GM10266 (cell line): ENCODE measurements at regions not wholly inside any gene's neighbourhood (a gene's known extent, or its start where the extent isn't known, plus 50 kb on each side); places are given as distances from the start of the nearest gene placed in this dataset.

Experiments
- DNase-seq: peaks from one replicate; pipeline ENCODE4 v3.0.0; 2012; ENCODE audit errors: extremely low spot score
- TF ChIP-seq, protein P1 (sequence below): IDR thresholded peaks from 2 replicates; pipeline ENCODE4 v1.5.1; 2012; ENCODE audit warnings: mild to moderate bottlenecking, low read depth; ENCODE audit not compliant: control insufficient read depth, insufficient read depth; ENCODE audit errors: missing control alignments

DNA sequence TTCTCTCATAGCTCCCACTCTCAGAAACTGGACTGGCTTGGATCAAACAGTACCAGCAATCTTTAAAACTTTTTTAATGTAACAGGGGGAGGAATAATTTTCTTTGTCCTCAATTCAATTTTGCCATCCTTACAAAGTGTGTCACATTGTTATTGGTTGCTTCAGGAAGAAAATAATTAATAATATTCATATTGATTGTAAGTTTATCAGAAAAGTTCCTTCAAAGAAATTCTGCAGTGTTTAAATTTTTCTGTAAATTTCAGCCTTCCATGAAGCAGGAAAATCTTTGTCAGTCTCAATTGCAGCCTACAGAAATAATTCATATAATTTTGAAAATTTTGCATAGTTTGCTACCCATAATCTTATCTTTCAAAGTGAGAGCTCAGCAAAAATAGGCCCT, 1119.1 kb upstream of the ATXN7L3B start:
- TF ChIP-seq, protein P1, sequence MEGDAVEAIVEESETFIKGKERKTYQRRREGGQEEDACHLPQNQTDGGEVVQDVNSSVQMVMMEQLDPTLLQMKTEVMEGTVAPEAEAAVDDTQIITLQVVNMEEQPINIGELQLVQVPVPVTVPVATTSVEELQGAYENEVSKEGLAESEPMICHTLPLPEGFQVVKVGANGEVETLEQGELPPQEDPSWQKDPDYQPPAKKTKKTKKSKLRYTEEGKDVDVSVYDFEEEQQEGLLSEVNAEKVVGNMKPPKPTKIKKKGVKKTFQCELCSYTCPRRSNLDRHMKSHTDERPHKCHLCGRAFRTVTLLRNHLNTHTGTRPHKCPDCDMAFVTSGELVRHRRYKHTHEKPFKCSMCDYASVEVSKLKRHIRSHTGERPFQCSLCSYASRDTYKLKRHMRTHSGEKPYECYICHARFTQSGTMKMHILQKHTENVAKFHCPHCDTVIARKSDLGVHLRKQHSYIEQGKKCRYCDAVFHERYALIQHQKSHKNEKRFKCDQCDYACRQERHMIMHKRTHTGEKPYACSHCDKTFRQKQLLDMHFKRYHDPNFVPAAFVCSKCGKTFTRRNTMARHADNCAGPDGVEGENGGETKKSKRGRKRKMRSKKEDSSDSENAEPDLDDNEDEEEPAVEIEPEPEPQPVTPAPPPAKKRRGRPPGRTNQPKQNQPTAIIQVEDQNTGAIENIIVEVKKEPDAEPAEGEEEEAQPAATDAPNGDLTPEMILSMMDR: no peak
- DNase-seq: no peak

DNA sequence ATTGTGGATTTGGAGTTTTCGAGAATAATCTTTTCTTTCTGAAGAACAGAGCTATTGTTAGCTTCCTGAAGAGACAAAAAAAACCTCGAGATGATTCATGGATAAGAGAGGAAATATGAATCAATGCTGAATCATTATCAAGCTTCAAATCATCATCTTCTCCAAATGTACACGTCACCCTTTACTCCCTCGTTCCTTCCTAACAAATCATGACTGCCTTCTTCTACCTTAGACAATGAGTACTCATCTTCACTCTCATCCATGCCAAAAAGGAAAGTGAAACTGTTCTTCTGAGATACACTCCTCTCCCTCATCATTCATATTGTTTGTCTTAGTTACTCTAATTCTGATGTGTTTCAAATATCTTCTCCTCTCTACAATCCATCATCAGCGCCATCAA, 1115.8 kb upstream of the ATXN7L3B start:
- no peak for DNase-seq
- TF ChIP-seq, protein P1: no peak

DNA sequence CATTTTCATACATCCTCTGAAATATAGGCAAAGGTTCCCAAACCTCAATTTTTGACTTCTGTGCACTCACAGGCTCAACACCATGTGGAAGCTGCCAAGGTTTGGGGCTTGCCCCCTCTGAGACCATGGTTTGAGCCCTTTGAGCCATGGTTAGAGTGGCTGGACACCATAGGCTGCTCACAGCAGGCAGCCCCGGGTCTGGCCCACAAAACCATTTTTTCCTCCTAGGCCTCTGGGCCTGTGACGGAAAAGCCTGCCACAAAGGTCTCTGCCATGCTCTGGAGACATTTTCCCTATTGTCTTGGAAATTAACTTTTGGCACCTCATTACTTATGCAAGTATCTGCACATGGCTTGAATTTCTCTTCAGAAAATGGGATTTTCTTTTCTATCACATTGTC, 1113.2 kb upstream of the ATXN7L3B start:
- no peak for DNase-seq
- TF ChIP-seq, protein P1: no peak

DNA sequence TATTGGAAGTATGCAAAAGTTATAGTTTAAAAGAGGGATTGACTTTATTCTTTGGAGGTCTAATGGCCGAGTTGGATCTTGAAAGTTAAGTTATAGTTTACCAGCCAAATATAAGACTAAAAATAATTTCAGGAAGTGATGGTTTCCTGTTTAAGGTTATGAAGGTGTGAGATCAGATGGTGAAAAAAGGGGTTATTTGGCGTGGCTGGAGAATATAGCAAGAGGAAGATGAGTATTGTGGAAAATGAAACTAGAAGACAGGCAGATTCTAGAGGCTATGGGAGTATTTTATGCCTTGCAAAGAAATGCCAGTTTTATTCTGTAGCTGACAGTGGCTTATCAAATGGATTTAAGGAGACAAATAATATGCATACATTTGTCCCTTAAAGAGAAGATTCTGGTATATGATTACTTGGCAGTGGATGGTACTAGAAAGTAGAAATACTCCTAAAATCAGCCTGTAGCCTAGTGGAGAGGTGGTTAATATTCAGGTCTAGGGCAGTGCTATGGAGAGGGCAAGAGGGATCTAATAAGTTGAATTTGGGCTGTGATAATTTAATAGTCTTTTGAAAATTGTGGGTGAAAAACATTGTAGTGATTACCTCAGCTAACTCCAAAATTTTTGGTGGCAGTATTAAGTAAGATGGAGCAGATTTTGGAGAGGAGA, 1091.8 kb upstream of the ATXN7L3B start:
- peak; percentile 5 for DNase-seq
- TF ChIP-seq, protein P1: no peak

DNA sequence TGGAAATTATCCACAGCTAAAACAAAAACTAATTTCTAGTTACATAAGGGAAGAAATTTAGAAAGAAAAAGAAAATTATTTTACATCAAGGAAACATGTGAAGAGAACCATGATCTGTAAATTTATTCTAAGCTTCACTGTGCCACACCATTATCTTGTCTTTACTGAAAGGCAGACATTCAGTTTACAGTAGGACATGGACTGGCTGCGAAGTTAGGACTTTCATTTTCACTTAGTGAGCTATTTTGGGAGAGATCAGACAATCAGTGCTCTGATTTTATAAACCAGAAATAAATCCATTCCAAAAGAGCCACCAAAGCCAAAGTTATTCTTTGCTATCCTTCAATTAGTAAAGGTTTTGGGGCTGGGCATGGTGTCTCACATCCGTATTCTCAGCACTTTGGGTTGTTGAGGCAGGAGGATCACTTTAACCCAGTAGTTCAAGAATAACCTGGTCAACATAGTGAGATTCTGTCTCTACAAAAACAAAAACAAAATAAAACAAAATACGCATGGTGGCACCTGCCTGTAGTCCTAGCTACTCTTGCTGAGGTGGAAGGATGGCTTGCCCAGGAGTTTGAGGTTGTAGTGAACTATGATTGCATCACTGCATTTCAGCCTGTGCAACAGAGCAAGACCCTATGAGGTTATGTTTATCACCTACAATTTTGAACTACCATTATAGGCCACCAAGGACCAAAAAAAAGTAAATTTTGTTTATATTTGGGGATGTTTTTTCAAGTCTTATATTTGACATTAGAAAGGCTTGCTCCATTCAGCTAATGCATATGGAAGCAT, 1084.8 kb upstream of the ATXN7L3B start:
- TF ChIP-seq, protein P1: no peak
- peak; percentile 4 for DNase-seq

DNA sequence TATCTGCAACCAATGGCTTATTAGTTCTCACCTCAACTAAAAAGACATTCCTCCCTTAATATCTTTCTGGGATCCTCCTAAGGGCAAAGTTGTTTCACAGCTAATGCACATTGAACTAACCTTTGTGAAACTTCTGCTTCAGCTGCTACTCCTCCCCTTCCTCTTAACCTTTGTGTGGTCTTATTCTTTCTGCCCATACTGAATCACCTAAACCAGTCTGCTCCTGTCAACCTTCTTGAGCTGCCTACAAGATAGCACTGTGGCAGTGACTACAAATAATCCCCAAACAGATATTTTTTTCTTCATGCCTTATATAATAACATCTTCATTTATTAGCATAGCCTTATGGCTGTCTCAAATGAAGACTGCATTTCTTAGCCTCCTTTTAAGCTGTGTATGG, 1077.4 kb upstream of the ATXN7L3B start:
- no peak for DNase-seq
- TF ChIP-seq, protein P1: no peak

DNA sequence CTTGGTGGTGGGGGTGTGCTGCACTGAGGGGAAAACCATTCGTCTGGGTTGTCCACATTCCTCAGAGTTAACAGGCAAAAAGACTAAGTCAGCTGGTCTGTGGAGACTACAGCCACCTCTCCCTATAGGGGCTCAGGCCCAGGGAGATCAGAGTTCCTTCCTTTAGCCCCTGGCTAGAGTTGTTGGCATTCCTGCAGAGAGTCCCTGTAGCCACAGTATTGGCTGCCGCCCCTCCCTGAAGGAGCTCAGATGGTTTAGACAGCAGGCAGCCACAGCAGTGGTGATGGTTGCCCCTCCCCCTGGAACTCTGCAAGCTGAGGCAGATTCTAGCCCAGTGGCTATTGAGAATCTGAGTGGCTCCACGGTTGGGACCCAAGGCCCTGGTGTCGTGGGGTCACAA, 1072.5 kb upstream of the ATXN7L3B start:
- TF ChIP-seq, protein P1: no peak

More for the DNA sequence above, 1072.5 kb upstream of the ATXN7L3B start:
- no peak for DNase-seq
